Posterior cingulate gyrus (tissue), 11 donors: ENCODE measurements at regions not wholly inside any gene's neighbourhood (a gene's known extent, or its start where the extent isn't known, plus 50 kb on each side); places are given as distances from the start of the nearest gene placed in this dataset.
"Not testable (repeated sequence)": the region's sequence is repeated elsewhere in the genome, so short reads cannot be mapped to it uniquely, and the experiment has no call there.

Experiments
- DNase-seq, 10 donors: peaks; one replicate each; pipeline versions ENCODE4 v3.0.0 to v3.0.0-alpha.2; 2020 to 2021; ENCODE audit warnings: mixed read lengths in 3 of 10
- intact Hi-C: fragments of 100-400 bp; cut with DNase I; formaldehyde crosslinking; loops from one replicate; pipeline ENCODE4 v1.15.1; 2023

GRCh38 chr2:180927030-180927686 is 53.2 kb upstream of the UBE2E3 start:
- intact Hi-C loops, result no loop called here
- no peak for DNase-seq

GRCh38 chr2:180925700-180926099 is 54.7 kb upstream of the UBE2E3 start:
- intact Hi-C loops, result no loop called here
- DNase-seq, result no peak

GRCh38 chr2:180924063-180924462 is 56.3 kb upstream of the UBE2E3 start:
- intact Hi-C loops, result no loop called here

GRCh38 chr2:180910831-180911665 is 69.4 kb upstream of the UBE2E3 start:
- intact Hi-C loops, result no loop called here
- peak in 1 of 10 donors; percentile 48 for DNase-seq

More at GRCh38 chr2:180924063-180924462, 56.3 kb upstream of the UBE2E3 start:
- DNase-seq, result no peak

GRCh38 chr2:180907731-180908130 is 72.7 kb upstream of the UBE2E3 start:
- intact Hi-C loops, result no loop called here
- no peak for DNase-seq

GRCh38 chr2:180905461-180905860 is 74.9 kb upstream of the UBE2E3 start:
- DNase-seq, result no peak
- intact Hi-C loops, result no loop called here

GRCh38 chr2:180905002-180905401 is 75.4 kb upstream of the UBE2E3 start:
- DNase-seq, result no peak
- intact Hi-C loops, result no loop called here

GRCh38 chr2:180901331-180901730 is 79.1 kb upstream of the UBE2E3 start:
- DNase-seq, result no peak
- intact Hi-C loops, result no loop called here

- intact Hi-C loops, result no loop called here
- DNase-seq, result no peak
These were observed 86.7 kb upstream of the UBE2E3 start for GRCh38 chr2:180893752-180894151.

- intact Hi-C loops, result no loop called here
- DNase-seq, result no peak
These were observed 88.3 kb upstream of the UBE2E3 start for GRCh38 chr2:180892091-180892490.

- intact Hi-C loops, result no loop called here
- no peak for DNase-seq
These were observed 89.0 kb upstream of the UBE2E3 start for GRCh38 chr2:180891360-180891759.

GRCh38 chr2:180890781-180891180 is 89.6 kb upstream of the UBE2E3 start:
- intact Hi-C loops, result no loop called here
- no peak for DNase-seq

GRCh38 chr2:180882959-180883358 is 97.4 kb upstream of the UBE2E3 start:
- intact Hi-C loops, result no loop called here
- peak in 2 of 10 donors; percentile 26 to 73 for DNase-seq

- intact Hi-C loops, result no loop called here
- no peak for DNase-seq
These were observed 103.9 kb upstream of the UBE2E3 start for GRCh38 chr2:180876506-180876905.

- no peak for DNase-seq
- intact Hi-C loops, result no loop called here
These were observed 107.2 kb upstream of the UBE2E3 start for GRCh38 chr2:180873219-180873618.

- DNase-seq, intact Hi-C loops: not testable (repeated sequence)
These were observed 107.6 kb upstream of the UBE2E3 start for GRCh38 chr2:180872781-180873180.

GRCh38 chr2:180872255-180872654 is 108.2 kb upstream of the UBE2E3 start:
- no peak for DNase-seq
- intact Hi-C loops, result no loop called here

- DNase-seq, result no peak
- intact Hi-C loops, result no loop called here
These were observed 108.8 kb upstream of the UBE2E3 start for GRCh38 chr2:180871649-180872048.

- no peak for DNase-seq
- intact Hi-C loops, result no loop called here
These were observed 130.6 kb upstream of the UBE2E3 start for GRCh38 chr2:180849851-180850250.

GRCh38 chr2:180848393-180848792 is 132.0 kb upstream of the UBE2E3 start:
- intact Hi-C loops, result no loop called here
- no peak for DNase-seq

- no peak for DNase-seq
- intact Hi-C loops, result no loop called here
These were observed 133.5 kb upstream of the UBE2E3 start for GRCh38 chr2:180846756-180847472.
